ENCODE measurements at regions not wholly inside any gene's neighbourhood (a gene's known extent, or its start where the extent isn't known, plus 50 kb on each side); places are given as distances from the start of the nearest gene placed in this dataset.

- H3F3A ChIP-seq (ENCODE audit: control insufficient read depth, insufficient read depth): no peaks in the 10 kb centered on the region
- H3K36me3 ChIP-seq (ENCODE audit: control insufficient read depth, low read length): no peaks in the 10 kb centered on the region
- TF ChIP-seq EZH2phosphoT487 (IDR thresholded peaks at IDR 0.05; ENCODE audit: borderline replicate concordance, low read length) (no peak), CTCF (IDR thresholded peaks at IDR 0.05; ENCODE audit: low read depth, low read length, poor library complexity, severe bottlenecking) (no peak)
- no peaks in the 10 kb centered on the region for H3K9me2 ChIP-seq (replicated peaks; ENCODE audit: control insufficient read depth, low read length)
- no peak overlapping the region for H3K27ac ChIP-seq (ENCODE audit: low read depth, low read length)
- no peak overlapping the region for H3K4me3 ChIP-seq (ENCODE audit: low read length)
- H4K20me1 ChIP-seq (ENCODE audit: control insufficient read depth, insufficient read depth, low read depth, low read length): no peaks in the 10 kb centered on the region
- no peaks in the 10 kb centered on the region for H3K9me3 ChIP-seq (ENCODE audit: control insufficient read depth, insufficient read depth, low read length)
- H3K4me2 ChIP-seq (ENCODE audit: low read length): no peak overlapping the region
- peaks cover 10% of the 10 kb centered on the region for H3K4me1 ChIP-seq (ENCODE audit: control insufficient read depth, low read length)
- H3K27me3 ChIP-seq (ENCODE audit: control insufficient read depth, low read length): no peaks in the 10 kb centered on the region
- no peaks in the 10 kb centered on the region for H3K79me2 ChIP-seq (ENCODE audit: control insufficient read depth, low read length)
These were observed 338.2 kb upstream of the GATB start for GRCh38 chr4:152099061-152099425.

DNA sequence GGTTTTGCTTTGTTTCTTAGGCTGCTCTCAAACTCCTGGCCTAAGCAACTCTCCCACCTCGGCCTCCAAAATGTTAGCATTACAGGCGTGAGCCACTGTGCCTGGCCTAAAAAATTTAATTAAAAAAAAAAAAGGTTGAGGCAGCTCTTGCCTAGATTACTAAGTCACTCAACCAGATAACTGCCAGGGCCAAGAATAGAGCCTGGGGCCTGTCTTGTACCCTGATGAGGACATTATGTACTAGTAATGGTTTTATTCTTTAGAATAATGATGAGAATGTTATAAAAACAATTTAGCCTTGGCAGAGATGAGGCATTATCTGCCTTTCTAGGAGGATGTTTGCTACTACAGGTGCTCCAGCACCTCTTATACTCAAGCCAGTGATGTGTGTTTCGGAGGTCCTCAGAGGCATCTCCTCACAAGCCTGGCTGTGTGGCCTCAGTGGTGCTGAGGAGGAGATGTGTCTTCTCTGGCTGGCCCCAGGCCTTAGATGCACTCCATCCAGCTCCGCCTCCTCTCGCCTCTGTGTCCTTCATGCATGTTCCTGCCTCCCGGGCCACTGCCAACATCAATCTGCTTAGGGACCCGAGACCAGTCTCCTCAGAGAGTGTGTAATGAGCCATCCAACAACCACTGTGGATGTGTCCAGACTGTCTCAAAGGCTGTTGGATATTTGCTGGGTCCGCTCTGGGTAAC lies 337.7 kb upstream of the GATB start:
- H3K27ac ChIP-seq (ENCODE audit: low read depth, low read length): no peak overlapping the region
- no peaks in the 10 kb centered on the region for H3K79me2 ChIP-seq (ENCODE audit: control insufficient read depth, low read length)
- H3K36me3 ChIP-seq (ENCODE audit: control insufficient read depth, low read length): no peaks in the 10 kb centered on the region
- no peaks in the 10 kb centered on the region for H3K27me3 ChIP-seq (ENCODE audit: control insufficient read depth, low read length)
- no peaks in the 10 kb centered on the region for H4K20me1 ChIP-seq (ENCODE audit: control insufficient read depth, insufficient read depth, low read depth, low read length)
- no peaks in the 10 kb centered on the region for H3F3A ChIP-seq (ENCODE audit: control insufficient read depth, insufficient read depth)
- no peaks in the 10 kb centered on the region for H3K9me3 ChIP-seq (ENCODE audit: control insufficient read depth, insufficient read depth, low read length)
- TF ChIP-seq CTCF (IDR thresholded peaks at IDR 0.05; ENCODE audit: low read depth, low read length, poor library complexity, severe bottlenecking): no peak
- TF ChIP-seq EZH2phosphoT487 (IDR thresholded peaks at IDR 0.05; ENCODE audit: borderline replicate concordance, low read length): no peak
- H3K4me3 ChIP-seq (ENCODE audit: low read length): no peak overlapping the region
- H3K9me2 ChIP-seq (replicated peaks; ENCODE audit: control insufficient read depth, low read length): no peaks in the 10 kb centered on the region
- no peak overlapping the region for H3K4me2 ChIP-seq (ENCODE audit: low read length)
- peaks cover 10% of the 10 kb centered on the region for H3K4me1 ChIP-seq (ENCODE audit: control insufficient read depth, low read length)

- no peak overlapping the region for H3K27ac ChIP-seq (ENCODE audit: low read depth, low read length)
- H3K36me3 ChIP-seq (ENCODE audit: control insufficient read depth, low read length): no peaks in the 10 kb centered on the region
- no peaks in the 10 kb centered on the region for H3K9me2 ChIP-seq (replicated peaks; ENCODE audit: control insufficient read depth, low read length)
- H4K20me1 ChIP-seq (ENCODE audit: control insufficient read depth, insufficient read depth, low read depth, low read length): no peaks in the 10 kb centered on the region
- no peak overlapping the region for H3K4me3 ChIP-seq (ENCODE audit: low read length)
- H3K4me1 ChIP-seq (ENCODE audit: control insufficient read depth, low read length): peaks cover 10% of the 10 kb centered on the region
- H3K27me3 ChIP-seq (ENCODE audit: control insufficient read depth, low read length): no peaks in the 10 kb centered on the region
- H3K79me2 ChIP-seq (ENCODE audit: control insufficient read depth, low read length): no peaks in the 10 kb centered on the region
- no peaks in the 10 kb centered on the region for H3K9me3 ChIP-seq (ENCODE audit: control insufficient read depth, insufficient read depth, low read length)
- H3F3A ChIP-seq (ENCODE audit: control insufficient read depth, insufficient read depth): no peaks in the 10 kb centered on the region
- TF ChIP-seq CTCF (IDR thresholded peaks at IDR 0.05; ENCODE audit: low read depth, low read length, poor library complexity, severe bottlenecking) (no peak), EZH2phosphoT487 (IDR thresholded peaks at IDR 0.05; ENCODE audit: borderline replicate concordance, low read length) (no peak)
- H3K4me2 ChIP-seq (ENCODE audit: low read length): no peak overlapping the region
These were observed 336.6 kb upstream of the GATB start for GRCh38 chr4:152097371-152097770.

Measured in DOHH2 (cell line).